HL-60 (cell line): ENCODE measurements at regions not wholly inside any gene's neighbourhood (a gene's known extent, or its start where the extent isn't known, plus 50 kb on each side); places are given as distances from the start of the nearest gene placed in this dataset.

Experiments used
- DNase-seq, 2 experiments: peaks; one replicate each; pipeline ENCODE4 v3.0.0-alpha.2; 2010 to 2020; ENCODE audit warnings: low read depth in 1 of 2, low spot score in 1 of 2
- H3K27ac ChIP-seq: fragments of 250-450 bp; sonication (Bioruptor Pico); replicated peaks from 2 replicates; pipeline ENCODE4 v1.5.1; 2020; ENCODE audit warnings: mild to moderate bottlenecking, moderate library complexity
- H3K27me3 ChIP-seq: fragments of 250-450 bp; sonication (Bioruptor Pico); 2 replicates; pipeline ENCODE4 v1.5.1; 2021; ENCODE audit warnings: mild to moderate bottlenecking, moderate library complexity; ENCODE audit not compliant: insufficient read depth, poor library complexity, severe bottlenecking
- H3K4me3 ChIP-seq: replicated peaks from 2 replicates; pipeline ENCODE4 v1.5.1; 2011; ENCODE audit warnings: mild to moderate bottlenecking, control low read depth, low read length; ENCODE audit not compliant: insufficient read depth
- GABPA ChIP-seq: IDR thresholded peaks from 2 replicates; pipeline ENCODE4 v1.6.1; 2012; ENCODE audit warnings: low read depth
- POLR2AphosphoS5 ChIP-seq: IDR thresholded peaks from 2 replicates; pipeline ENCODE4 v1.6.1; 2012; ENCODE audit warnings: low read depth
- REST ChIP-seq: IDR thresholded peaks from 2 replicates; pipeline ENCODE4 v1.6.1; 2012; ENCODE audit warnings: low read depth; ENCODE audit not compliant: insufficient replicate concordance
- SPI1 ChIP-seq: IDR thresholded peaks from 2 replicates; pipeline ENCODE4 v1.6.1; 2012; ENCODE audit warnings: low read depth, mild to moderate bottlenecking, borderline replicate concordance
- TF ChIP-seq, protein P1 (sequence below): IDR thresholded peaks from one replicate; pipeline ENCODE4 v1.5.1; 2011; ENCODE audit warnings: low read length, control low read depth, inconsistent platforms; ENCODE audit not compliant: insufficient read depth

DNA sequence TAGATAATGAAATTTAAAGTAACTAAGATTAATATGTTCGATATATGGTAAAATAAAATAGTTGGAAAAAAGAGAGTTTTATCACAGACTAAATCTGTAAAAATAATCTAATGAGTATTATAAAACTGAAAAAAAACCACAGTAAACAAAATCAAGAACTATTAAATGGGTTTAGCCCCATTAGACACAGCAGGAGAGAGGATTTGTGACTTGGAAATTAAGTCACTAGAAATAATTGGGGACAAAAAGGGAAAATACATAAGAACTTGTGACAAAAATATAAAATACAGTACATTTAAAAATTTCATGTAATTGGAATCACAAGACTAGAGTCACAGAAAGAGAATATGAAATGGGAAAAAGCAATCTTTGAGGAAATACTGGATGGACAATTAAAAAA, 1114.6 kb upstream of the KLHL29 start:
- Histone ChIP-seq H3K4me3 (no peak overlapping the region), H3K27me3 (no peaks in the 10 kb centered on the region), H3K27ac (no peak overlapping the region)
- TF ChIP-seq, protein P1, sequence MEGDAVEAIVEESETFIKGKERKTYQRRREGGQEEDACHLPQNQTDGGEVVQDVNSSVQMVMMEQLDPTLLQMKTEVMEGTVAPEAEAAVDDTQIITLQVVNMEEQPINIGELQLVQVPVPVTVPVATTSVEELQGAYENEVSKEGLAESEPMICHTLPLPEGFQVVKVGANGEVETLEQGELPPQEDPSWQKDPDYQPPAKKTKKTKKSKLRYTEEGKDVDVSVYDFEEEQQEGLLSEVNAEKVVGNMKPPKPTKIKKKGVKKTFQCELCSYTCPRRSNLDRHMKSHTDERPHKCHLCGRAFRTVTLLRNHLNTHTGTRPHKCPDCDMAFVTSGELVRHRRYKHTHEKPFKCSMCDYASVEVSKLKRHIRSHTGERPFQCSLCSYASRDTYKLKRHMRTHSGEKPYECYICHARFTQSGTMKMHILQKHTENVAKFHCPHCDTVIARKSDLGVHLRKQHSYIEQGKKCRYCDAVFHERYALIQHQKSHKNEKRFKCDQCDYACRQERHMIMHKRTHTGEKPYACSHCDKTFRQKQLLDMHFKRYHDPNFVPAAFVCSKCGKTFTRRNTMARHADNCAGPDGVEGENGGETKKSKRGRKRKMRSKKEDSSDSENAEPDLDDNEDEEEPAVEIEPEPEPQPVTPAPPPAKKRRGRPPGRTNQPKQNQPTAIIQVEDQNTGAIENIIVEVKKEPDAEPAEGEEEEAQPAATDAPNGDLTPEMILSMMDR: no peak
- no peak for TF ChIP-seq REST
- no peak for DNase-seq

DNA sequence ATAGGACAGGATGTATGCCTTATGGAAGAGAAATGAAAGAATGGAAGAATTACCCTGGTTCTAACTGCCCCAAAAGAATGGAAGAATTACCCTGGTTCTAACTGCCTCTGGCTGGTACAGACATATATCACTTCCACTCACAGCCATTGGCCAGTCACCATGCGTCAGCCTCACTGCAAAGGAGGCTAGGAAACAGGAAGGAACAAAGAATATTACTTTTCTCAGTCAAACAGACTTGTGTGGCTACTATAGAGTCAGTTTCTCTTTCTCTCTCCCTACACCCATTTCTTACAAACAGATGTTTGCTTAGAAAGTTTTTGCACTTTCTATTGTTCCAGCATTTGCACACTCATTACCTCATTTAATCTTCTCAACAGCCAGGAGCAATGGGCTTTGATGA, 1111.1 kb upstream of the KLHL29 start:
- Histone ChIP-seq H3K27me3 (no peaks in the 10 kb centered on the region), H3K4me3 (no peak overlapping the region), H3K27ac (no peak overlapping the region)
- no peak for DNase-seq
- TF ChIP-seq POLR2AphosphoS5: no peak
- no peak for TF ChIP-seq GABPA
- TF ChIP-seq, protein P1: no peak
- TF ChIP-seq SPI1: no peak
- no peak for TF ChIP-seq REST

DNA sequence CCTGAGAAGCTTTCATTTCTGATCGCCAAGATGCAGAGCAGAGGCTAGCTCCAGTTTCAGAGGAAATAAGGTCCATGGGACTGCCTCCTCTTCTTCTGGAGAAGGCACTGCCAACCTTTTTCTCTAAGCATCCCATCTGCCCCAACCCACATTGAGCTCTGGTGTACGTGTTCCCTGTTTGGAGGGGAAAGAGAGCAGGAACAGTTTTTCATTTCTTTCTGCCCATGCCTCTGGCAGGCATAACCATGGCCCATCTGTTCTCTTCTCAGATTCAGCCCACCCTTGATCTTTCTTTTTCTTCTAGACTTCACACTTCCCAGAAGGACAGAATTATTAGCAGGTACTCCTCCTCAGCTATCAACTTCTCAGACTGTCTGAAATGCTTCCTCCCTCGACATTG, 1110.3 kb upstream of the KLHL29 start:
- H3K27me3 ChIP-seq: no peaks in the 10 kb centered on the region
- TF ChIP-seq REST: no peak
- H3K27ac ChIP-seq: no peak overlapping the region
- H3K4me3 ChIP-seq: no peak overlapping the region
- no peak for DNase-seq

DNA sequence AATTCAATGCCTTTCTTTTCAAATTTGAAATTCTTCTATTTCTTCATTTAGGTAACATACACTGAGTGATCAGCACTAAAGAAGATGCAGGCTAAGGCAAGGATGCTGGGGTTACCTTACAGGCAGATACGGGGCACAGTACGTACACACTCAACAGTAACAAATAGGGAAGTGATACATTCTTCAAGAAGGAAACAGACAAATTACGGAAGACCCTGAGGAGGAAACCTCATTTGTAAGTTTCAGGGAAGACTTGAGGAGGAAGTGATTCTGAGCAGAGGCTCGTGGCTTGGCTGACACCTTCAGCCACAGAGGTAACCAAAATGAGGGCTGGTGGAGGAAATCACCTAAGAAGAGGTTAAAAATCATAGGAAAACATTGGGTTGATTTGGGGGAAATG, 1108.3 kb upstream of the KLHL29 start:
- TF ChIP-seq POLR2AphosphoS5: no peak
- TF ChIP-seq GABPA: no peak
- peak; percentile 86 for TF ChIP-seq SPI1
- Histone ChIP-seq H3K4me3 (no peak overlapping the region), H3K27me3 (no peaks in the 10 kb centered on the region), H3K27ac (no peak overlapping the region)
- peak; percentile 3 to 65 for DNase-seq
